B cell (primary cell): ENCODE measurements at regions not wholly inside any gene's neighbourhood (a gene's known extent, or its start where the extent isn't known, plus 50 kb on each side); places are given as distances from the start of the nearest gene placed in this dataset.

ENCODE experiments used
- ATAC-seq: fragments of 200-7000 bp; cut with Tn5 transposase; one replicate; pipeline ENCODE4 v1.10.0; 2021; ENCODE audit warnings: low read depth, mild to moderate bottlenecking, moderate number of reproducible peaks, moderate library complexity
- CTCF ChIA-PET: fragments of 350-600 bp; sonication (Branson Sonifier 250); formaldehyde crosslinking; loops from one replicate; lab custom pipeline; 2021; ENCODE audit warnings: antibody characterized with exemption, inconsistent platforms; lab: Charles Lee
- POLR2A ChIA-PET: fragments of 350-600 bp; sonication (Branson Sonifier 250); formaldehyde crosslinking; loops from one replicate; lab custom pipeline; 2021; ENCODE audit warnings: antibody characterized with exemption; lab: Charles Lee
- DNase-seq: peaks from one replicate; pipeline ENCODE4 v3.0.0; 2013
- H2AFZ ChIP-seq: 2 replicates; pipeline ENCODE4 v1.6.1; 2012; ENCODE audit warnings: mild to moderate bottlenecking, low read depth, low read length; ENCODE audit not compliant: insufficient read depth, poor library complexity, severe bottlenecking
- H3K27ac ChIP-seq, 2 donors: 1 replicate in 1 of 2; 2 replicates in 1 of 2; pipeline ENCODE4 v1.5.1; 2012 to 2013; ENCODE audit warnings: low read length in 2 of 2, mild to moderate bottlenecking in 2 of 2, moderate library complexity in 1 of 2
- H3K27me3 ChIP-seq, 4 experiments: fragments of 200-600 bp in 1 of 4; sonication (generic) in 1 of 4; replicated peaks in 1 of 4; 1 replicate in 2 of 4; 2 replicates in 2 of 4; pipeline versions ENCODE4 v1.6.1 to v1.7.0; 2013 to 2016; ENCODE audit warnings: low read length in 3 of 4, mild to moderate bottlenecking in 2 of 4, mixed read lengths in 1 of 4, moderate library complexity in 1 of 4; ENCODE audit not compliant: insufficient read depth in 4 of 4, control insufficient read depth in 3 of 4; ENCODE audit errors: control extremely low read depth in 1 of 4
- H3K36me3 ChIP-seq, 2 experiments: replicated peaks in 1 of 2; 1 replicate in 1 of 2; 2 replicates in 1 of 2; pipeline versions ENCODE4 v1.6.1 to v1.7.1; 2013; ENCODE audit warnings: low read length in 1 of 2; ENCODE audit not compliant: insufficient read depth in 2 of 2, control insufficient read depth in 1 of 2; ENCODE audit errors: control extremely low read depth in 1 of 2, extremely low read depth in 1 of 2
- H3K4me1 ChIP-seq, 2 donors: fragments of 200-600 bp in 1 of 2; sonication (generic) in 1 of 2; 1 replicate in 1 of 2; 2 replicates in 1 of 2; pipeline versions ENCODE4 v1.5.1 to v1.6.1; 2013 to 2017; ENCODE audit warnings: low read length in 2 of 2; ENCODE audit not compliant: control insufficient read depth in 2 of 2, insufficient read depth in 2 of 2
- H3K4me2 ChIP-seq: replicated peaks from 2 replicates; pipeline ENCODE3; 2012; ENCODE audit warnings: mild to moderate bottlenecking, low read depth, low read length; ENCODE audit not compliant: poor library complexity, severe bottlenecking
- H3K4me3 ChIP-seq, 5 experiments: fragments of 200-600 bp in 1 of 5; sonication (generic) in 1 of 5; 1 replicate in 3 of 5; 2 replicates in 2 of 5; pipeline versions ENCODE4 v1.5.1 to v1.7.0; 2011 to 2016; ENCODE audit warnings: low read length in 4 of 5, mild to moderate bottlenecking in 4 of 5, low read depth in 2 of 5, control low read depth in 1 of 5, moderate library complexity in 1 of 5; ENCODE audit not compliant: insufficient read depth in 1 of 5; ENCODE audit errors: control extremely low read depth in 1 of 5, extremely low read depth in 1 of 5
- H3K79me2 ChIP-seq: fragments of 200-600 bp; sonication (generic); one replicate; pipeline ENCODE4 v1.6.0; 2016; ENCODE audit warnings: low read length; ENCODE audit not compliant: control insufficient read depth, insufficient read depth
- H3K9ac ChIP-seq: fragments of 200-600 bp; sonication (generic); 2 replicates; pipeline ENCODE4 v1.6.1; 2017; ENCODE audit warnings: mild to moderate bottlenecking, low read length, moderate library complexity
- H3K9me3 ChIP-seq, 3 donors: one replicate each; pipeline versions ENCODE4 v1.6.1 to v1.7.1; 2013; ENCODE audit warnings: low read length in 2 of 3; ENCODE audit not compliant: control insufficient read depth in 2 of 3, insufficient read depth in 1 of 3; ENCODE audit errors: control extremely low read depth in 1 of 3
- H4K20me1 ChIP-seq: 2 replicates; pipeline ENCODE4 v1.6.0; 2012; ENCODE audit warnings: mild to moderate bottlenecking, low read length; ENCODE audit not compliant: insufficient read depth, control insufficient read depth, poor library complexity, severe bottlenecking
- H3K27ac Mint-ChIP-seq: one replicate; pipeline ENCODE4 v1.8.0; 2021; ENCODE audit warnings: mixed read lengths
- H3K27me3 Mint-ChIP-seq: one replicate; pipeline ENCODE4 v1.8.0; 2021; ENCODE audit warnings: mixed read lengths
- H3K4me1 Mint-ChIP-seq: one replicate; pipeline ENCODE4 v1.8.0; 2021; ENCODE audit warnings: mixed read lengths
- H3K4me3 Mint-ChIP-seq: one replicate; pipeline ENCODE4 v1.8.0; 2021; ENCODE audit warnings: mixed read lengths
- H3K9me3 Mint-ChIP-seq: one replicate; pipeline ENCODE4 v1.8.0; 2022; ENCODE audit warnings: mixed read lengths; ENCODE audit not compliant: insufficient read depth
- CTCF ChIP-seq: fragments of 200-600 bp; IDR thresholded peaks from one replicate; pipeline ENCODE4 v1.8.0; 2022; ENCODE audit warnings: antibody characterized with exemption, mild to moderate bottlenecking
- EZH2 ChIP-seq: IDR thresholded peaks from 2 replicates; pipeline ENCODE4 v1.6.1; 2012; ENCODE audit warnings: borderline replicate concordance, low read depth, mild to moderate bottlenecking, moderate library complexity, low read length; ENCODE audit not compliant: insufficient read depth, poor library complexity, severe bottlenecking
- WGBS: methylation state at CpG from one replicate; pipeline ENCODE4 v1.1.5; 2013; ENCODE audit warnings: missing lambda C conversion rate; ENCODE audit not compliant: insufficient coverage; 5-methylcytosine and 5-hydroxymethylcytosine counted together
- intact Hi-C: fragments of 100-400 bp; cut with micrococcal nuclease; formaldehyde crosslinking; loops from one replicate; pipeline ENCODE4 v1.10.0; 2022

- peaks cover 27% of the 10 kb centered on the region for H3K27me3 Mint-ChIP-seq
- Histone ChIP-seq H3K9me3 (peaks cover 0 to 1% (median 0%) of the 10 kb centered on the region in 3 donors), H3K27me3 (peaks cover 0 to 6% (median 1%) of the 10 kb centered on the region in 4 experiments), H3K79me2 (no peaks in the 10 kb centered on the region), H3K9ac (no peak overlapping the region), H3K4me3 (no peak overlapping the region), H2AFZ (no peak overlapping the region), H4K20me1 (no peaks in the 10 kb centered on the region), H3K27ac (no peak overlapping the region), H3K4me1 (no peaks in the 10 kb centered on the region), H3K4me2 (no peak overlapping the region), H3K36me3 (no peaks in the 10 kb centered on the region)
- H3K27ac Mint-ChIP-seq = no peak overlapping the region
- ChIA-PET CTCF (no interaction called here), POLR2A (no interaction called here)
- intact Hi-C loops = no loop called here
- no peaks in the 10 kb centered on the region for H3K9me3 Mint-ChIP-seq
- DNase-seq (no peak), ATAC-seq (no peak)
- H3K4me3 Mint-ChIP-seq = no peak overlapping the region
- WGBS = 79% methylated on average over 8 of the region's 11 CpGs
- no peaks in the 10 kb centered on the region for H3K4me1 Mint-ChIP-seq
- TF ChIP-seq EZH2 = no peak
- TF ChIP-seq CTCF = no peak
These were observed 412.2 kb downstream of the MATN1 start for GRCh38 chr1:30310966-30311742.

- no peaks in the 10 kb centered on the region for H3K4me1 Mint-ChIP-seq
- Histone ChIP-seq H3K4me2 (no peak overlapping the region), H3K27me3 (peaks cover 0 to 6% (median 1%) of the 10 kb centered on the region in 4 experiments), H3K9me3 (no peaks in the 10 kb centered on the region), H3K79me2 (no peaks in the 10 kb centered on the region), H3K9ac (no peak overlapping the region), H3K36me3 (no peaks in the 10 kb centered on the region), H4K20me1 (no peaks in the 10 kb centered on the region), H3K4me1 (no peaks in the 10 kb centered on the region), H2AFZ (no peak overlapping the region), H3K27ac (no peak overlapping the region), H3K4me3 (no peak overlapping the region)
- ChIA-PET CTCF (no interaction called here), POLR2A (no interaction called here)
- TF ChIP-seq CTCF = no peak
- TF ChIP-seq EZH2 = no peak
- WGBS = 96% methylated on average over 5 of the region's 5 CpGs
- H3K27me3 Mint-ChIP-seq = peaks cover 20% of the 10 kb centered on the region
- intact Hi-C loops = no loop called here
- ATAC-seq (no peak), DNase-seq (no peak)
- no peak overlapping the region for H3K4me3 Mint-ChIP-seq
- no peaks in the 10 kb centered on the region for H3K9me3 Mint-ChIP-seq
- H3K27ac Mint-ChIP-seq = no peak overlapping the region
These were observed 416.2 kb downstream of the MATN1 start for GRCh38 chr1:30307182-30307581.
